ENCODE measurements at regions not wholly inside any gene's neighbourhood (a gene's known extent, or its start where the extent isn't known, plus 50 kb on each side); places are given as distances from the start of the nearest gene placed in this dataset.

DNA sequence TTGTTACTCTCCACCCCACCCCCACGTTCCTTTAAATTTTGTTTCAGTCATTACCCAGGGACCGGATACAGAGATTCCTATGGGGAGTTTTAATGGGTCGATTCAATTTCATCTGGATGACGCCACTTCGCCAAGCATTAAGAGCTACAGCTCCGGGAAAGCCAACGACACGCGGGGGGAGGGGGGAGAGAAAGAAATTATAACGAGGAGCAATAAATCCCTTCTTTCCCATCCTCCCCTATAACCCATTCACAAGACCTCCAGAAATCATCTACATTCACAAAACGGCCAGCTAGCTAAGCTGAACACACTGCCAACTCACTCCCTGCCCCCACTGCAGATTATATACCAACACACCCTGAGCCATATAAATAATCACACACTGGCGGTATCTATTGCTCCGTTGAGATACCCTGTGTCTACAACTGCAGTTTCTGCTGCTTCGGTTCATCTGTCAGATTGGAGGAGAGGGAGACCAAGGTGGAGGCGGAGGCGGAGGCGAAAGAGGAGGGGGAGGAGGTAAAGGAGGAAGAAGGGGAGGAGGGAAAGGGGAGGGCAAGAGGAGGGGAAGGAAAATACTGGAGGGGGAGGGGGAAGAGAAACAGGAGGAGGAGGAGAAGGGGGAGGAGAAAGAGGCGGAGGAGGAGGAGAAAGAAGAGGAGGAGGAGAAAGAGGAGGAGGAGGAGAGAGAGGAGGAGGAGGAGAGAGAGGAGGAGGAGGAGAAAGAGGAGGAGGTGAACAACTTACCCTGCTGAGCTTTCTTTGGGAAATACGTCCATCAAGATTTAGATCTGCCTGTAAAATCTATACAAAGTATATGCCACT is 113.9 kb upstream of the VAMP7 start:
- no peaks in the 10 kb centered on the region for H3K27me3 ChIP-seq (ENCODE audit: insufficient read depth, poor library complexity, severe bottlenecking)
- H3K4me3 ChIP-seq (replicated peaks; ENCODE audit: insufficient read depth, low read length), result 0 out of 2 replicates have a peak overlapping the region, but pooled peaks have one; percentile 4
- no peak overlapping the region for H3K27ac ChIP-seq (replicated peaks)
- peak in 1 of 2 experiments; percentile 51 for DNase-seq (ENCODE audit: low read depth in 1 of 2, low spot score in 1 of 2)
- TF ChIP-seq POLR2AphosphoS5 (IDR thresholded peaks at IDR 0.05; ENCODE audit: low read depth), result no peak
- no peak for TF ChIP-seq SPI1 (IDR thresholded peaks at IDR 0.05; ENCODE audit: borderline replicate concordance, low read depth)
- TF ChIP-seq, protein P1, sequence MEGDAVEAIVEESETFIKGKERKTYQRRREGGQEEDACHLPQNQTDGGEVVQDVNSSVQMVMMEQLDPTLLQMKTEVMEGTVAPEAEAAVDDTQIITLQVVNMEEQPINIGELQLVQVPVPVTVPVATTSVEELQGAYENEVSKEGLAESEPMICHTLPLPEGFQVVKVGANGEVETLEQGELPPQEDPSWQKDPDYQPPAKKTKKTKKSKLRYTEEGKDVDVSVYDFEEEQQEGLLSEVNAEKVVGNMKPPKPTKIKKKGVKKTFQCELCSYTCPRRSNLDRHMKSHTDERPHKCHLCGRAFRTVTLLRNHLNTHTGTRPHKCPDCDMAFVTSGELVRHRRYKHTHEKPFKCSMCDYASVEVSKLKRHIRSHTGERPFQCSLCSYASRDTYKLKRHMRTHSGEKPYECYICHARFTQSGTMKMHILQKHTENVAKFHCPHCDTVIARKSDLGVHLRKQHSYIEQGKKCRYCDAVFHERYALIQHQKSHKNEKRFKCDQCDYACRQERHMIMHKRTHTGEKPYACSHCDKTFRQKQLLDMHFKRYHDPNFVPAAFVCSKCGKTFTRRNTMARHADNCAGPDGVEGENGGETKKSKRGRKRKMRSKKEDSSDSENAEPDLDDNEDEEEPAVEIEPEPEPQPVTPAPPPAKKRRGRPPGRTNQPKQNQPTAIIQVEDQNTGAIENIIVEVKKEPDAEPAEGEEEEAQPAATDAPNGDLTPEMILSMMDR (IDR thresholded peaks at IDR 0.05; ENCODE audit: insufficient read depth, low read length), result no peak
- no peak for TF ChIP-seq GABPA (IDR thresholded peaks at IDR 0.05; ENCODE audit: low read depth)
- TF ChIP-seq, protein P2, sequence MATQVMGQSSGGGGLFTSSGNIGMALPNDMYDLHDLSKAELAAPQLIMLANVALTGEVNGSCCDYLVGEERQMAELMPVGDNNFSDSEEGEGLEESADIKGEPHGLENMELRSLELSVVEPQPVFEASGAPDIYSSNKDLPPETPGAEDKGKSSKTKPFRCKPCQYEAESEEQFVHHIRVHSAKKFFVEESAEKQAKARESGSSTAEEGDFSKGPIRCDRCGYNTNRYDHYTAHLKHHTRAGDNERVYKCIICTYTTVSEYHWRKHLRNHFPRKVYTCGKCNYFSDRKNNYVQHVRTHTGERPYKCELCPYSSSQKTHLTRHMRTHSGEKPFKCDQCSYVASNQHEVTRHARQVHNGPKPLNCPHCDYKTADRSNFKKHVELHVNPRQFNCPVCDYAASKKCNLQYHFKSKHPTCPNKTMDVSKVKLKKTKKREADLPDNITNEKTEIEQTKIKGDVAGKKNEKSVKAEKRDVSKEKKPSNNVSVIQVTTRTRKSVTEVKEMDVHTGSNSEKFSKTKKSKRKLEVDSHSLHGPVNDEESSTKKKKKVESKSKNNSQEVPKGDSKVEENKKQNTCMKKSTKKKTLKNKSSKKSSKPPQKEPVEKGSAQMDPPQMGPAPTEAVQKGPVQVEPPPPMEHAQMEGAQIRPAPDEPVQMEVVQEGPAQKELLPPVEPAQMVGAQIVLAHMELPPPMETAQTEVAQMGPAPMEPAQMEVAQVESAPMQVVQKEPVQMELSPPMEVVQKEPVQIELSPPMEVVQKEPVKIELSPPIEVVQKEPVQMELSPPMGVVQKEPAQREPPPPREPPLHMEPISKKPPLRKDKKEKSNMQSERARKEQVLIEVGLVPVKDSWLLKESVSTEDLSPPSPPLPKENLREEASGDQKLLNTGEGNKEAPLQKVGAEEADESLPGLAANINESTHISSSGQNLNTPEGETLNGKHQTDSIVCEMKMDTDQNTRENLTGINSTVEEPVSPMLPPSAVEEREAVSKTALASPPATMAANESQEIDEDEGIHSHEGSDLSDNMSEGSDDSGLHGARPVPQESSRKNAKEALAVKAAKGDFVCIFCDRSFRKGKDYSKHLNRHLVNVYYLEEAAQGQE (IDR thresholded peaks at IDR 0.05; ENCODE audit: insufficient replicate concordance, low read depth), result no peak

DNA sequence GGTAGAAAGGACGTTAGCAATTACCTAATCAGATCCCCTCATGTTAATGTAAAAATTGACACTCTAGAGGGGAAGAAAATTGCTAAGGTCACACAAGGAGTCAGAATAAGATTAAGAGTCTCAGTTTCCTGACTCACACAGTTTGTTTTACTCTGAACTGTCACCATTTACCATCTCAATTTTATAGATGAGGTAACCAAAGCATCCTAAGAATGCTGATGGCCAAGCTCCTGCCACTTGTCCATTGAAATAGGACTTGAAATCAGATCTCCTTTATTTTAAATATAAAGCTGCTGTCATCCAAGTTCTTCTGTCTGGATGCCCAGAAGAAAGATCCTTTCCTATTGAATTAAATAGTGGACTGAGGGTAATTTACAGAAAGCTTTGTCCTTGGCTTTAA is 114.8 kb upstream of the VAMP7 start:
- TF ChIP-seq, protein P2 (IDR thresholded peaks at IDR 0.05; ENCODE audit: insufficient replicate concordance, low read depth), result no peak
- TF ChIP-seq, protein P1 (IDR thresholded peaks at IDR 0.05; ENCODE audit: insufficient read depth, low read length), result no peak
- TF ChIP-seq SPI1 (IDR thresholded peaks at IDR 0.05; ENCODE audit: borderline replicate concordance, low read depth), result no peak
- no peak for TF ChIP-seq POLR2AphosphoS5 (IDR thresholded peaks at IDR 0.05; ENCODE audit: low read depth)
- TF ChIP-seq GABPA (IDR thresholded peaks at IDR 0.05; ENCODE audit: low read depth), result no peak
- no peak overlapping the region for H3K4me3 ChIP-seq (replicated peaks; ENCODE audit: insufficient read depth, low read length)
- H3K27ac ChIP-seq (replicated peaks), result no peak overlapping the region
- no peak for DNase-seq (ENCODE audit: low read depth in 1 of 2, low spot score in 1 of 2)
- no peaks in the 10 kb centered on the region for H3K27me3 ChIP-seq (ENCODE audit: insufficient read depth, poor library complexity, severe bottlenecking)

DNA sequence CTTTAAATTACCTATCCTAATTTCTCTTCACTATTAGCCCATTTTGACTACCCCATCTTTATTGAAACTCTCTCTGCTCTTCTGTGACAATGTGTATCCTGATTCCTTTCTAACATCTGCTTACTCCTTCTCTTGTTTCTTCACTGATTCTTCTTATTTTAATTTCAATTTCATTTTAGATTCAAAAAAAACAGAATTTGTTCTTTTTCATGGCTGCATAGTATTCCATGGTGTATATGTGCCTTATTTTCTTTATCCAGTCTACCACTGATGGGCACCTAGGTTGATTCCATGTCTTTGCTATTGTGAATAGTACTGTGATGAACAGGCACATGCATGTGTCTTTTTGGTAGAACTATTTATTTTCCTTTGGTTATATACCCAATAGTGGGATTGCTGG is 120.0 kb upstream of the VAMP7 start:
- TF ChIP-seq, protein P2 (IDR thresholded peaks at IDR 0.05; ENCODE audit: insufficient replicate concordance, low read depth), result no peak
- TF ChIP-seq POLR2AphosphoS5 (IDR thresholded peaks at IDR 0.05; ENCODE audit: low read depth) (no peak), GABPA (IDR thresholded peaks at IDR 0.05; ENCODE audit: low read depth) (no peak), SPI1 (IDR thresholded peaks at IDR 0.05; ENCODE audit: borderline replicate concordance, low read depth) (no peak)
- TF ChIP-seq, protein P1 (IDR thresholded peaks at IDR 0.05; ENCODE audit: insufficient read depth, low read length), result no peak
- Histone ChIP-seq H3K4me3 (replicated peaks; ENCODE audit: insufficient read depth, low read length) (no peak overlapping the region), H3K27me3 (ENCODE audit: insufficient read depth, poor library complexity, severe bottlenecking) (no peaks in the 10 kb centered on the region), H3K27ac (replicated peaks) (no peak overlapping the region)
- DNase-seq (ENCODE audit: low read depth in 1 of 2, low spot score in 1 of 2), result no peak
